GM23338 (cell line): ENCODE measurements at regions not wholly inside any gene's neighbourhood (a gene's known extent, or its start where the extent isn't known, plus 50 kb on each side); places are given as distances from the start of the nearest gene placed in this dataset.

Experiments
- ATAC-seq: fragments of 200-7000 bp; cut with Tn5 transposase; 3 replicates; pipeline ENCODE4 v1.9.1; 2020
- DNase-seq: peaks from one replicate; pipeline ENCODE4 v3.0.0-alpha.2; 2015; ENCODE audit warnings: low spot score
- H2AFZ ChIP-seq: fragments of 200-600 bp; sonication (generic); 2 replicates; pipeline ENCODE4 v1.8.0; 2016; ENCODE audit warnings: antibody characterized with exemption, mild to moderate bottlenecking, moderate library complexity
- H3F3A ChIP-seq: fragments of 200-600 bp; sonication (generic); replicated peaks from 2 replicates; pipeline ENCODE4 v1.8.0; 2017; ENCODE audit warnings: antibody characterized with exemption, mixed run types, low read depth
- H3K27ac ChIP-seq: fragments of 200-600 bp; sonication (generic); 2 replicates; pipeline ENCODE4 v1.6.1; 2016; ENCODE audit warnings: low read depth
- H3K27me3 ChIP-seq: fragments of 200-600 bp; sonication (generic); 2 replicates; pipeline ENCODE4 v1.8.0; 2016; ENCODE audit warnings: mild to moderate bottlenecking, mixed run types, moderate library complexity; ENCODE audit not compliant: insufficient read depth
- H3K36me3 ChIP-seq: fragments of 200-600 bp; sonication (generic); 2 replicates; pipeline ENCODE4 v1.8.0; 2016; ENCODE audit warnings: mild to moderate bottlenecking; ENCODE audit not compliant: insufficient read depth
- H3K4me1 ChIP-seq: fragments of 200-600 bp; sonication (generic); 2 replicates; pipeline ENCODE4 v1.8.0; 2016; ENCODE audit warnings: mild to moderate bottlenecking, moderate library complexity; ENCODE audit not compliant: insufficient read depth
- H3K4me2 ChIP-seq: fragments of 200-600 bp; sonication (generic); 2 replicates; pipeline ENCODE4 v1.7.1; 2017; ENCODE audit warnings: mixed run types
- H3K4me3 ChIP-seq: fragments of 200-600 bp; sonication (generic); 2 replicates; pipeline ENCODE4 v1.6.1; 2016; ENCODE audit warnings: mixed run types
- H3K79me2 ChIP-seq: fragments of 200-600 bp; sonication (generic); replicated peaks from 2 replicates; pipeline ENCODE4 v1.8.0; 2017; ENCODE audit warnings: mild to moderate bottlenecking; ENCODE audit not compliant: insufficient read depth
- H3K9me2 ChIP-seq: fragments of 200-600 bp; sonication (generic); 2 replicates; pipeline ENCODE4 v1.8.0; 2017; ENCODE audit not compliant: insufficient read depth
- H4K20me1 ChIP-seq: fragments of 200-600 bp; sonication (generic); replicated peaks from 2 replicates; pipeline ENCODE4 v1.8.0; 2017; ENCODE audit warnings: mild to moderate bottlenecking; ENCODE audit not compliant: insufficient read depth
- H3K27ac Mint-ChIP-seq: 2 replicates; pipeline ENCODE4 v1.8.0; 2020; ENCODE audit warnings: inconsistent platforms, mild to moderate bottlenecking, moderate library complexity, mixed read lengths
- H3K27me3 Mint-ChIP-seq: 3 replicates; pipeline ENCODE4 v1.8.0; 2022; ENCODE audit warnings: low read depth, mild to moderate bottlenecking, moderate library complexity, mixed read lengths, inconsistent platforms; ENCODE audit not compliant: insufficient read depth, poor library complexity
- H3K36me3 Mint-ChIP-seq: 3 replicates; pipeline ENCODE4 v1.8.0; 2021; ENCODE audit warnings: low read depth, mild to moderate bottlenecking, inconsistent platforms, moderate library complexity, mixed read lengths
- H3K4me1 Mint-ChIP-seq: 3 replicates; pipeline ENCODE4 v1.8.0; 2020; ENCODE audit warnings: mild to moderate bottlenecking, inconsistent platforms, mixed read lengths
- H3K4me3 Mint-ChIP-seq: 3 replicates; pipeline ENCODE4 v1.8.0; 2021; ENCODE audit warnings: moderate library complexity, mild to moderate bottlenecking, inconsistent platforms, mixed read lengths
- H3K9me3 Mint-ChIP-seq: 3 replicates; pipeline ENCODE4 v1.8.0; 2020; ENCODE audit warnings: moderate library complexity, mild to moderate bottlenecking, inconsistent platforms, mixed read lengths
- CREB1 ChIP-seq: fragments of 250-450 bp; sonication (Bioruptor Pico); IDR thresholded peaks from 2 replicates; pipeline ENCODE4 v1.5.0; 2020; ENCODE audit warnings: low read depth, mild to moderate bottlenecking, moderate library complexity
- CTCF ChIP-seq, 2 experiments: fragments of 200-600 bp in 1 of 2; sonication (generic) in 1 of 2; conservative IDR thresholded peaks; 2 replicates each; pipeline versions ENCODE4 v1.5.1 to v1.6.1; 2016 to 2017; ENCODE audit warnings: antibody characterized with exemption in 2 of 2, low read depth in 2 of 2, mild to moderate bottlenecking in 2 of 2, moderate library complexity in 1 of 2
- ETS1 ChIP-seq: IDR thresholded peaks from 2 replicates; pipeline ENCODE4 v1.6.1; 2016; ENCODE audit warnings: antibody characterized with exemption
- EZH2 ChIP-seq: fragments of 200-600 bp; sonication (generic); IDR thresholded peaks from one replicate; pipeline ENCODE4 v1.8.0; 2017; ENCODE audit warnings: antibody characterized with exemption, mild to moderate bottlenecking, low read depth; ENCODE audit not compliant: unreplicated experiment
- EZH2phosphoT487 ChIP-seq: fragments of 200-600 bp; sonication (generic); IDR thresholded peaks from one replicate; pipeline ENCODE4 v1.8.1; 2018; ENCODE audit warnings: antibody characterized with exemption; ENCODE audit not compliant: unreplicated experiment
- NANOG ChIP-seq: IDR thresholded peaks from 2 replicates; pipeline ENCODE4 v1.6.1; 2016; ENCODE audit warnings: antibody characterized with exemption, borderline replicate concordance
- POLR2AphosphoS5 ChIP-seq: IDR thresholded peaks from 2 replicates; pipeline ENCODE4 v1.6.1; 2016; ENCODE audit warnings: antibody characterized with exemption, low read depth
- REST ChIP-seq: IDR thresholded peaks from one replicate; pipeline ENCODE4 v1.6.1; 2018; ENCODE audit warnings: antibody characterized with exemption; ENCODE audit not compliant: unreplicated experiment
- STAT1 ChIP-seq: IDR thresholded peaks from one replicate; pipeline ENCODE4 v1.6.1; 2016; ENCODE audit warnings: antibody characterized with exemption; ENCODE audit not compliant: unreplicated experiment
- ZNF114 ChIP-seq: fragments of 250-450 bp; sonication (Bioruptor Pico); IDR thresholded peaks from 2 replicates; pipeline ENCODE4 v1.5.0; 2020; ENCODE audit warnings: mild to moderate bottlenecking, moderate library complexity
- ZNF331 ChIP-seq: fragments of 250-450 bp; sonication (Bioruptor Pico); IDR thresholded peaks from 2 replicates; pipeline ENCODE4 v1.5.0; 2020; ENCODE audit warnings: low read depth, mild to moderate bottlenecking, moderate library complexity
- ZNF462 ChIP-seq: fragments of 250-450 bp; sonication (Bioruptor Pico); IDR thresholded peaks from 2 replicates; pipeline ENCODE4 v1.5.0; 2020; ENCODE audit warnings: mild to moderate bottlenecking, moderate library complexity

- TF ChIP-seq ETS1 (no peak), ZNF331 (CRISPR knock-in tag) (no peak)
Observed at GRCh38 chr10:120386896-120387295, 70.1 kb upstream of the PLPP4 start (continued).

GRCh38 chr10:120387326-120387725 lies 69.7 kb upstream of the PLPP4 start:
- no peaks in the 10 kb centered on the region for H4K20me1 ChIP-seq
- H3K4me3 ChIP-seq = no peak overlapping the region
- DNase-seq (no peak), ATAC-seq (no peak)
- peaks cover 17% of the 10 kb centered on the region; the same call in 1 of the 2 replicates for H3K9me2 ChIP-seq
- no peak overlapping the region for H3K4me3 Mint-ChIP-seq
- no peak overlapping the region for H3K27ac ChIP-seq
- no peaks in the 10 kb centered on the region for H3K9me3 Mint-ChIP-seq
- peaks cover 5% of the 10 kb centered on the region for H3K27me3 Mint-ChIP-seq
- no peak overlapping the region for H2AFZ ChIP-seq
- H3K27me3 ChIP-seq = no peaks in the 10 kb centered on the region
- H3K27ac Mint-ChIP-seq = no peak overlapping the region
- H3K4me1 ChIP-seq = peaks cover 3% of the 10 kb centered on the region; the same call in 1 of the 2 replicates
- H3F3A ChIP-seq = no peaks in the 10 kb centered on the region
- H3K4me1 Mint-ChIP-seq = peaks cover 12% of the 10 kb centered on the region
- no peak overlapping the region for H3K4me2 ChIP-seq
- no peaks in the 10 kb centered on the region for H3K79me2 ChIP-seq
- H3K36me3 ChIP-seq = no peaks in the 10 kb centered on the region
- no peaks in the 10 kb centered on the region for H3K36me3 Mint-ChIP-seq
- TF ChIP-seq EZH2phosphoT487 (no peak), EZH2 (no peak), ETS1 (no peak), POLR2AphosphoS5 (no peak), ZNF462 (CRISPR knock-in tag) (no peak), ZNF114 (CRISPR knock-in tag) (no peak), NANOG (no peak), ZNF331 (CRISPR knock-in tag) (no peak), STAT1 (no peak), REST (no peak), CTCF (conservative IDR thresholded peaks at IDR 0.05; ENCODE audit: low read depth in 2 of 2) (no peak), CREB1 (no peak)
